ENCODE measurements at regions not wholly inside any gene's neighbourhood (a gene's known extent, or its start where the extent isn't known, plus 50 kb on each side); places are given as distances from the start of the nearest gene placed in this dataset.

DNA sequence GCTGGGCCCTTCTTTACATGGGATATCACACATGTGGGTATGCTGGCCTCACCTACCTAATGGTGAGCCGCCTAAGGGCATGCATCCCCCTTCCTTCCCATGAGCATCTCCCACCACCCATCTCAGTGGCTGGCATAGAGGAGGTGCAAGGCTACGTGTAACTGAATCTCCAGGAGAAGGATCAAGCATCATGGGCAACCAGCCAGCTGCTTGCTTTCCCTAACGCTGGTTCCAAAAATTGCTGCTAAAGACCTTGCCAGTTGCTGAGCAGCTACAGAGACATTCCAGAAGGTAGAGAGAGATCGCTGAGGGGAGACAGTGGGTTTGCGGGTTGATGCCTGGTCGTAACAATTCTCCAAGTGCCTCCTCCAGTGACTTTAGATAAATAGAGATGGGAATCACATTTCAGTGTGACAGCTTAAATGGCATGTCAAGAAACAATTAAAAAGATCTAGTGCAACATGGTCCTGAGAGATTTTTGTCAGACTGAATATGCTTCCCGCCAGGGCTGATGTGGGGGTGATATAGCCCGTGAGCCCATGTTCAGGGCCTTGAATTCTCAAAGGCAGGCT lies 378.4 kb upstream of the CDH5 start:
- no peak for DNase-seq (ENCODE audit: insufficient read length, low spot score)
- FAIRE-seq = no peak
- TF ChIP-seq, protein P1, sequence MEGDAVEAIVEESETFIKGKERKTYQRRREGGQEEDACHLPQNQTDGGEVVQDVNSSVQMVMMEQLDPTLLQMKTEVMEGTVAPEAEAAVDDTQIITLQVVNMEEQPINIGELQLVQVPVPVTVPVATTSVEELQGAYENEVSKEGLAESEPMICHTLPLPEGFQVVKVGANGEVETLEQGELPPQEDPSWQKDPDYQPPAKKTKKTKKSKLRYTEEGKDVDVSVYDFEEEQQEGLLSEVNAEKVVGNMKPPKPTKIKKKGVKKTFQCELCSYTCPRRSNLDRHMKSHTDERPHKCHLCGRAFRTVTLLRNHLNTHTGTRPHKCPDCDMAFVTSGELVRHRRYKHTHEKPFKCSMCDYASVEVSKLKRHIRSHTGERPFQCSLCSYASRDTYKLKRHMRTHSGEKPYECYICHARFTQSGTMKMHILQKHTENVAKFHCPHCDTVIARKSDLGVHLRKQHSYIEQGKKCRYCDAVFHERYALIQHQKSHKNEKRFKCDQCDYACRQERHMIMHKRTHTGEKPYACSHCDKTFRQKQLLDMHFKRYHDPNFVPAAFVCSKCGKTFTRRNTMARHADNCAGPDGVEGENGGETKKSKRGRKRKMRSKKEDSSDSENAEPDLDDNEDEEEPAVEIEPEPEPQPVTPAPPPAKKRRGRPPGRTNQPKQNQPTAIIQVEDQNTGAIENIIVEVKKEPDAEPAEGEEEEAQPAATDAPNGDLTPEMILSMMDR (IDR thresholded peaks at IDR 0.05; ENCODE audit: insufficient read depth, missing control alignments) = no peak

DNA sequence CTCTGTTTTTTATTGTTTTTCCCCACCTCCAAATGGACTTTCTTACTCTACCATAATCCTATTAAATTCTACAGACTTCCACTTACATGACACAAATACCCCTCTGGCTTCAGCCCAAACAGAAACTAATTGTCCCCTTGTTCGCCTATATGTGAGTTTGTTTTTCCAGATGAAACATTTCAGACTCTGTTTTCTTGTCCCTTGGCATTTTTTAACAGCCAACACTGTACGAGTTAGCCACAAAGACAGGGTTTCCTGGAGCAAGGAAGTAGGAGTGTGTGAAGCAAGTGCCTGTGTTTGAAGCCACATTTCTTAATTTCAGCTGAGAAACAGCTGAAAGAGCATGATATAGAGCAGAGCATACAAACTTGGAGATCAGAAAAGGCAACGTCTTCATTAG lies 382.2 kb upstream of the CDH5 start:
- DNase-seq (ENCODE audit: insufficient read length, low spot score) (no peak), FAIRE-seq (no peak)
- TF ChIP-seq, protein P1 (IDR thresholded peaks at IDR 0.05; ENCODE audit: insufficient read depth, missing control alignments) = no peak

DNA sequence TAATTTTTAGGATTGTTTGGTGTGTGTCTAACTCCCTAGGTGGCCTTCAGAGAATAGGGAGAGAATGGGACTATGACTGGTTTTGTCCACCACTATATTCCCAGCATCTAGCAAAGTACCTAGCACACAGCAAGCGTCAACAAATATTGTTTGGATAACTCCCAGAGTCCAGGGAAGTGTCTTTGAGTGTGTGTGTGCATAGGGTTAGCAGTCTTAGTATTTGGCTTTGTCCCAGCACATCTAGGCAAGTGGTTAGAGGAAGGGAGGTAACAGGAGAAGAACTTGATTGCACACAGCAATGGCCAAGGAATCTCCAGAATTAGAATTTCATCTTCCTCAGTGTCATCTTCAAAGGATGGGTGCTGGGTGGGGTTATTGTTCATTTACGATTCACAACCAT lies 385.4 kb upstream of the CDH5 start:
- FAIRE-seq (no peak), DNase-seq (ENCODE audit: insufficient read length, low spot score) (no peak)
- TF ChIP-seq, protein P1 (IDR thresholded peaks at IDR 0.05; ENCODE audit: insufficient read depth, missing control alignments) = no peak

DNA sequence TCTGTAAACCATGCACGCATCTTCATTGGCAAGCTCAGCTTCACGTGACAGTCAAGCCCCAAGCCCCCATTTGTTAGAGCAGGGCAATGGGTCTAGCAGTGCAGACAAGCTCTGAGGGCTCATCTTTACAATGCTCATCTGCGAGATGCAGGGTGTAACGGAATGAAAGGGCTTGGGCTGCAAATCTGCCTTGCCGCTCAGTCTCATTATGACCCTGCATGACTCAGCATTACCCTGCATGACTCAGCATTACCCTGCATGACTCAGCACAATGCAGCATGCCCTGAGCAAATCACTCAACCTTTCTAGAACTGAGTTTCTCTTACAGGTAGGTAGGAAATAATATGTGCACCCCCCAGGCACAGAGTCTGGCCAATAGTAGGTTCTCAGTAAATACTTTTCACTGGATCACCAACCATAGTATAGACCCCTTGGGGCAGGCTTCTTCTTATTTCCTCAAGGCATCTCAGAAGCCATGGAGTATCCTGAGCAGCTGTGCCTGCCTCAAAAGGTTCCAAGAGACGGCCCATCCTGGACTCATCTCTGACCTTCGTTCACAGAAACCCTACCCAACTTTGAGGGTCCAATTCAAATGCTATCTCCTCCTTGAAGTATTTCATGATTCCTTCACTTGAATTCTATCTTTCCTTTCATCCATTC lies 391.3 kb upstream of the CDH5 start:
- TF ChIP-seq, protein P1 (IDR thresholded peaks at IDR 0.05; ENCODE audit: insufficient read depth, missing control alignments) = no peak
- DNase-seq (ENCODE audit: insufficient read length, low spot score) = no peak
- FAIRE-seq = no peak

DNA sequence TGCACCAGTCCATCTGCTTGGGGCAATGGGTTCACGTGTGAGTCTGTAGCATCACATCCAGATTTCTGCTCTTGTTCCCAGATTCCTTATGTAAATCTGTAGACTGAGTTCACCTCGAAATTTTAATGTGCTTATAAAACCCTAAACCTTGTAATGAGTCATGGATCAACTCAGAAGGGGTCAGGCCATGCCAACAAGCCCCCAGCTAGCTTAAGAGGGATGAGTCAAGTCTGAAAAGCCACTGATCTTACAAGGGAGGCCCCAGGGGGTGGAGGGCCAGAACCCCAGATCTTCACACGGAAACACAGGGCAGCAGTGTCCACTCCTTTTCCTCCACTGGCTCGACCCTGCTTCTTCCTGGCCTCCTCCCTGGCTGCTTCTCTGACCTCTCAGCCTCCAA lies 399.1 kb upstream of the CDH5 start:
- DNase-seq (ENCODE audit: insufficient read length, low spot score) (no peak), FAIRE-seq (no peak)
- TF ChIP-seq, protein P1 (IDR thresholded peaks at IDR 0.05; ENCODE audit: insufficient read depth, missing control alignments) = no peak

DNA sequence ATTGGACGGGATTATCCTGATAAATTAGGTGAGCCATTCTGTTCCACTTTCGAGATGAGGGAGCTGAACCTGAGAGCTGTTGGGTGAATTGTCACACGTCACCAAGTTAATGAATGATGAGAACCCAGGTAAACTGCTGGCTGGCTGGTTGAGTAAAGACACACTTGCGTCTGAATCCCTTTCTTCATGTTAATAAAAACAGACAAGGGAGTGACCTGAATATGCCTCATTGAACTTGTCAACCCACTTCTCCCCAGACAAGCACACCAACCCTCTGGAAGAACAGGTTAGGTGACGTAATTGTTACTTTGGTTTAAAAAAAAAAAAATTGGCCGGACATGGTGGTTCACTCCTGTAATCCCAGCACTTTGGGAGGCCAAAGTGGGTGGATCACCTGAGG lies 400.9 kb upstream of the CDH5 start:
- TF ChIP-seq, protein P1 (IDR thresholded peaks at IDR 0.05; ENCODE audit: insufficient read depth, missing control alignments) = no peak
- DNase-seq (ENCODE audit: insufficient read length, low spot score) = no peak
- no peak for FAIRE-seq

DNA sequence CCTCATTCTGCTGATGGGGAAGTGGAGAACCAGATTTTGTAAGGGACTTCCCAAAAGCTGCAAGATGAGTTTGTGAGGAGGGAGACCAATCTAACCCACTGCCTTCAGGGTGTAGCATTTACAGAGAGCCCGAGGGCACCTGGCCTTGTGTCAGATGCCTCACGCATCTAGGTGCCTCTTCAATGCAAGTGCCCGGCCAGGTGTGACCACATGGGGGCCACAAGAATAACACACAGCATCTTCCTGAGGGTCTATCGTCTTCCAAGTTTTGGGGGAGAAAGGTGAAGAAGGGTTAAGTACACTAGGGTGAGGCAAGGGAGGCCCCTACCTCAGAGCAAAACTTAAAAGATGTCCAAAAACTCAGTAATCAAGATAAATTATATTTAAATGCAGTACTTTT lies 401.7 kb upstream of the CDH5 start:
- no peak for DNase-seq (ENCODE audit: insufficient read length, low spot score)
- TF ChIP-seq, protein P1 (IDR thresholded peaks at IDR 0.05; ENCODE audit: insufficient read depth, missing control alignments) = no peak
- no peak for FAIRE-seq

Measured in D721Med (cell line).